HG03097 (cell line): ENCODE measurements at regions not wholly inside any gene's neighbourhood (a gene's known extent, or its start where the extent isn't known, plus 50 kb on each side); places are given as distances from the start of the nearest gene placed in this dataset.

Experiments used
- ATAC-seq: cut with Tn5 transposase; IDR thresholded peaks from one replicate; pipeline ENCODE4 v1.9.1; 2021; ENCODE audit not compliant: unreplicated experiment, low FRiP score

- ATAC-seq, result no peak
Observed at GRCh38 chr21:35338881-35339632, 290.0 kb upstream of the RUNX1 start.

GRCh38 chr21:35338281-35338680 lies 289.2 kb upstream of the RUNX1 start:
- no peak for ATAC-seq

DNA sequence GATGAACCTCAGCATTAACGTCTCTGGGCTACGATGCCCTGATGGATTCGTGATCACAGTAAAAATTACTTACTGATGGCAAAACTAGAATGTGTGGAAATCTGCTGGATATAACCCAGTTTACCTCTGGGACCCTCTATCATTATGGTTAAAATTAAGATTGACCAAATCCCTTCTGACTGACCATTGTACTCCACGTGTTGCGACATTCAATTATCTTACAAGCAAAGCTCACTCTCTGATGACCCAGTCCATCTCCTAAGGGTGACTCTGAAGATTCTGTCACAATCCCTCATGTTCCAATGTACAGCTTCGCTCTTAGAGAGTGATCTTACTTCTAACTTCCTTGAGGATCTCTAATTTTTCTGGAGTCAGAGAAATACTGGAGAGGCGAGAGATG lies 288.5 kb upstream of the RUNX1 start:
- ATAC-seq, result no peak

- ATAC-seq, result no peak
Observed at GRCh38 chr21:35336534-35336933, 287.4 kb upstream of the RUNX1 start.

DNA sequence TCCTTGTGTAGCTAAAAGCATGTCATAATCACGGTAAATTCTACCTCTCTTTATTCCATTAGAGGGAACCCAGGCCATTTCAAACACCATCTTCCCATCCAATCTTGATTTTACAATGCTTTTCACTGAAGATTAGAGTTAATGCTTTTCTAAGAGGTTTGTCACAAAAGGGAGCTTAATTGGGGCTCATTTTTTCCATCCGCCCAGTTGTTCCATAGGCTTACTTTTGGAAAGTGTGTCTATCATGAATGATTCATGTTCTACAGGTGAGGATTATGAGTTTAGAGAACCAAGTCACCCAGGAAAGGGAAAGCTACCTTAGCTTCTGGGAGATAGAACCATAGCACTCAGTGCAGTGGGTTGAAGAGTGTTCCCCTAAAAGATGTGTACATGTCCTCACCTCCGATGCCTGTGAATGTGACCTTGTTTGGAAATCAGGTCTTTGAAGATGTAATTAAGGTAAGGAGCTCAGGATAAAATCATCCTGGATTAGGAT lies 286.9 kb upstream of the RUNX1 start:
- ATAC-seq, result no peak

- no peak for ATAC-seq
Observed at GRCh38 chr21:35333831-35334618, 284.9 kb upstream of the RUNX1 start.

DNA sequence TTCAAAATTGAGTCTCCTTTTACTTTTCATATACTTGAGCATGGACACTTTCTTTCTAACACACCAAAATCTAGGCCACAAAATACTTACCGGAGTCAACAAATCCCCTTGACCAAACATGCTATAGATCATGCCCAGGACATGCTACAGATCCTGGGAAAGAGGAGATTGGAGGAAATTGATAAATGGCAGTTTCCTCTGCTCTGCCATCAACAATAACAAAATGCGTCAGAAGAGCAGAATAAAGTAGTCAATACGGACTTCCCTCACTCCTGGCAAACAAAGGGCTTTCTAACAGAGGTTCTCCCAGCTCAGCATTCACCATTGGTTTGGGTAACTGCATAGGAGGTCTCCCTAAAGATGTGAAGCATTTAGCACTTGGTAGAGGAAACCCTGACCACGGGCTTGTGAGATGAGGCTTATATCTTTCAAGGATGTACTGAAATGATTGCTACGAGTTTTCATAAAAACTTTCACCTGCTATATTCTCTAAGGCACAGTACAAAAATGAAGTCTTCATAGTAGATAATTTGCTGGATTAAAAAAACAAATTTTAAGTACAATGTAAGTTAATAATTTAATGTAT lies 283.8 kb upstream of the RUNX1 start:
- ATAC-seq, result no peak

DNA sequence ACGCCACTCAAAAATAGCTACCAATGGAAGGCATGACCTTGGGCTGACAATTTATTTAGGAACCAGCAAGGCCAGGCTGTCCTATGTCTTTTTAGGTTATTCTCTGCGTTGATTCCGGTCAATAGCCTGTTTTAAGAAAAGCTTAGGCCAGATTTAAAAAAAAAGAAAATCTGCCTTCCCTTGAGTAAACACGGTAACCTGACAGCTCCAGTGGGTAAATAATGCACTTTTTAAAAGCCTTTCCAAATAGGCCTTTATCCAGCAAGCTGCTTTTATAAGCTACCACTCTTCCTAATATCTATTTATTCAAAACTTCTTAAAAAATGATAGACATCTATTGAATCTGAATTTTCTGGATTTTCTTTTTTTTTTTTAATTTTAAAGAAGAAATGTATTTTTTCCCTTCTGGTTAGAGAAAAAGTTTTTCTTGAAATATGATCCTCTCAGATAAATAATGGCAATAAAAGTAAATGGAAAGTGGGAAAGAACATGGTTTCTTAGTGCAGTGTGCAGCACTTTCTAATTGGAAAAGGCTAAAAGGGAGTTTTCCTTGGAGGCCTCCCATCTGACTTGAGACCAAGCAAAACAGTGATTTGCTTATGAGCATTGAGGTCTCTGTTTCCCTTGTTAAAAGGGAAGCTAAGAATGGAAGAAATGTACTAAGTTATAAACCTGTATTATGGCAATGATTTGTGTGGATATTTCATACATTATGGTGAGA lies 281.0 kb upstream of the RUNX1 start:
- ATAC-seq, result no peak

DNA sequence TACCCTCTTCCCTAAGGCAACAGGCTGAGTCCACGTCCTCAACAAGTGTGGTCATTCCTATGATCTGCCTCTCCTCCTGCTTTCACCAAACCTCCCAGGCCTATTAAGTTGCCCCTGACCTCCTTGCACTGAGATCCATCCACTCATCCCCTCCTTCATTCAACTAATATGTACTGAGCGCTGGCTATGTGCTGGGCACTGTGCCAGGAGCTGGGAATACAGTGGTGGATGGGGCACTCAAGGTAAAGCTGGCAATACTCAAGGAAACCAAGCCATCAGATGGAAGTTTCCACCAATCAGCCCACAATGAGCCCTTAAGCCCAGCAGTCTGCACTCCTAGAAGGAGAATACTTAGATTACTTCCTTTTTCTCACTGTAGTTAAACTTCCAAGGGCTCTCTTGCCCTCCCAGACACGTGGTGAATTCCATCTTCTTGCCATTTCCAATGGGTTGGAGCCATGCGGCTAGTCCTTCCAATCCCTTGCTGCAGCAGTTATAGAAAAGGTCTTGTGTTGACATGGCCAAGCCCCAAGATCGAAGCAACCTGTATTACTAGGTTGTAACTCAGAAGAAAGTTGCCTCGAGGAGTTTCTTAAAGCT lies 279.9 kb upstream of the RUNX1 start:
- no peak for ATAC-seq

DNA sequence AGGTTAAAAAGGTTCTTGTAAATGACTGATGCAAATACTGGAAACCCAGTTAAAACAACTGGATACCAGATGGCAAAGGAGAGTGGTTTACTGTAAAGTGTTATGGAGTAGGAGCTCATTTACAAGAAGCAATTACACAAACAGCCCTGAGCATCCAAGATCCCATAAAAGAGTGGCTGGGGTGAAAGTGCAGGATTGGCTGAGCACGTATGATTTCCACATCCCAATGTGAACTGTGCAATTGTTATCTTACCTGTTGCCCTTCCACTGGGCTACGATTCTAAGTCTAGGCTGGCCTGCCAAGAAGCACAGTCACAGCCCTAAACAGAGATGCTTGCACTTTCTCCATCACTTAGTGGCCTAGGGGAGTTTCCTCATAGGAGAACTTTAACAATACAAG lies 277.6 kb upstream of the RUNX1 start:
- ATAC-seq, result no peak

- ATAC-seq, result no peak
Observed at GRCh38 chr21:35325953-35326352, 276.9 kb upstream of the RUNX1 start.

- ATAC-seq, result no peak
Observed at GRCh38 chr21:35324372-35325220, 275.5 kb upstream of the RUNX1 start.

- no peak for ATAC-seq
Observed at GRCh38 chr21:35323947-35324346, 274.8 kb upstream of the RUNX1 start.

DNA sequence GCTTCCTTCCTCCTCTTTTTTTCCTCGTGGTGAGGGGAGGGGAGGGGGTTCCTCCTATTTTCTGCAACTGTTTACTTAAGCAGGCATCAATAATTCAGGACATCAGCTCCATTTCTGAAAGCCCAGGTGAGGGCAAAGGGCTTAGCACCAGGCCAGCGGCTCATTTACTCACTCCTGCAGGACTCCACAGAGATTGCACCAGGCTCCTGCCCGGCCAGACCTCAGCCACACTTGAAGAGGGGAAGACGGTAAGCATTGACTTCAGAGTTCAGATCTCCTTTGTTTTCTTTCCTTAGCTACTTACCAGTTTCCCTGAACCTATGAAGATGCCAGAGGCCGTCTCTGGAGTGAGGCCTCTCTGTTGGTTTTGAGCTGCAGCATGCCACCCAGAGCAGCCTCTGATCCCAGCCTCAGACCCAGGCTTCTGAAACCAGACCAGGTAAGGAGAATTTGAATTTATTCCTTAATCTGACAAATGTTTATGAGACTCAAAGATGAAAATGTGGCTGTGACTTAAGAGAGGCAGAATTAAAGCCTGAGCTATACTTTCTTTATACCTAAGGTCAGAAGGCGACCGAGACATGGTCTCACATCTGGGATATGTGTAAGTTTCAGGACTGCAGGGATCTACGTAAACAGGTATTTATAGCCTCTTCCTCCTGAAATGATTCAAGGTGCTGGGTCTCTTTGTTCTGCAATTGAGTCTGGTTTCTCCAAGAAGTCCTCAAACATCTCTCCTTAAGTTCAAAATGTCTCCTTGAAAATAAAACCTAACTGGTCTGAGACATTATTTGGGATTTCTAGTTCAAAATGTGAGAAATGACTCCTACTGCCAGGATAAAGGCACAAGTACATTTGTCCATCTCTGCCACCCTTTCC lies 272.5 kb upstream of the RUNX1 start:
- ATAC-seq, result no peak

GRCh38 chr21:35319684-35320283 lies 270.7 kb upstream of the RUNX1 start:
- ATAC-seq, result no peak

- ATAC-seq, result no peak
Observed at GRCh38 chr21:35316933-35317332, 267.8 kb upstream of the RUNX1 start.

- no peak for ATAC-seq
Observed at GRCh38 chr21:35316456-35316855, 267.4 kb upstream of the RUNX1 start.

GRCh38 chr21:35314857-35315582 lies 265.9 kb upstream of the RUNX1 start:
- no peak for ATAC-seq
